ENCODE measurements at regions not wholly inside any gene's neighbourhood (a gene's known extent, or its start where the extent isn't known, plus 50 kb on each side); places are given as distances from the start of the nearest gene placed in this dataset.

- TF ChIP-seq POLR2AphosphoS5 (IDR thresholded peaks at IDR 0.05) = no peak
- no peak for TF ChIP-seq POLR2A (IDR thresholded peaks at IDR 0.05; ENCODE audit: low read depth)
- TF ChIP-seq EP300 (IDR thresholded peaks at IDR 0.05) = no peak
- TF ChIP-seq, protein P1, sequence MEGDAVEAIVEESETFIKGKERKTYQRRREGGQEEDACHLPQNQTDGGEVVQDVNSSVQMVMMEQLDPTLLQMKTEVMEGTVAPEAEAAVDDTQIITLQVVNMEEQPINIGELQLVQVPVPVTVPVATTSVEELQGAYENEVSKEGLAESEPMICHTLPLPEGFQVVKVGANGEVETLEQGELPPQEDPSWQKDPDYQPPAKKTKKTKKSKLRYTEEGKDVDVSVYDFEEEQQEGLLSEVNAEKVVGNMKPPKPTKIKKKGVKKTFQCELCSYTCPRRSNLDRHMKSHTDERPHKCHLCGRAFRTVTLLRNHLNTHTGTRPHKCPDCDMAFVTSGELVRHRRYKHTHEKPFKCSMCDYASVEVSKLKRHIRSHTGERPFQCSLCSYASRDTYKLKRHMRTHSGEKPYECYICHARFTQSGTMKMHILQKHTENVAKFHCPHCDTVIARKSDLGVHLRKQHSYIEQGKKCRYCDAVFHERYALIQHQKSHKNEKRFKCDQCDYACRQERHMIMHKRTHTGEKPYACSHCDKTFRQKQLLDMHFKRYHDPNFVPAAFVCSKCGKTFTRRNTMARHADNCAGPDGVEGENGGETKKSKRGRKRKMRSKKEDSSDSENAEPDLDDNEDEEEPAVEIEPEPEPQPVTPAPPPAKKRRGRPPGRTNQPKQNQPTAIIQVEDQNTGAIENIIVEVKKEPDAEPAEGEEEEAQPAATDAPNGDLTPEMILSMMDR (IDR thresholded peaks at IDR 0.05) = no peak
- DNase-seq (ENCODE audit: extremely low spot score) = no peak
- Histone ChIP-seq H3K4me1 (peaks cover 7 to 32% (median 22%) of the 10 kb centered on the region in 4 donors), H3K4me3 (no peak overlapping the region), H3K27ac (replicated peaks in 1 of 4) (no peak overlapping the region), H3K27me3 (no peaks in the 10 kb centered on the region), H3K9me3 (no peaks in the 10 kb centered on the region), H3K36me3 (no peaks in the 10 kb centered on the region)
- 79% methylated on average over 5 of the region's 5 CpGs for WGBS
- intact Hi-C loops (cut with DNase I) = loop anchor here (10.0 kb wide), 1 partner anchor 243 kb away; no protein-coding TSS in a partner anchor
Observed at GRCh38 chr17:77771998-77772397, 186.5 kb upstream of the TNRC6C start.

DNA sequence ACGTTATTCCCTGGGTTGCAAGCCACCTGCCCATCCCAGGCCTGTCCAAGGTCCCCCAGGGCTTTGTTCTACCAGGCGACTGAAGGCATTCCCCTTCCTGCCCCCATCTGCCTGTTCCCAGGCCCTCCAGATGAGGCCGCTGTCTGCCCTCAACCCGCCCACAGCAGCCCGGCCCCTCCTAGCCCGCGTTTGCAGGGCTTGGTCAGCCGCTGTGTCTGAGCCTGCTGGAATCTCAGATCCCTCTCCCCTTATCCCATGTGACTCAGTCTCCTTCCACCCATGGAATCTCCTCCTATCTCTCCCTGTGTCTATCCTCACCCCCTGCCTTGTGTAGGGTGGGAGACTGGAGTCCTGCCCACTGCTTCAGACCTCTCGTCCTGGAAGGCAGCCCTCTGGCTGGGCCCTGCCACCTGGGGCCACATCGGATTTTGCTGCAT, 186.0 kb upstream of the TNRC6C start:
- Histone ChIP-seq H3K4me3 (no peak overlapping the region), H3K27ac (replicated peaks in 1 of 4) (no peak overlapping the region), H3K4me1 (peaks cover 7 to 32% (median 22%) of the 10 kb centered on the region in 4 donors), H3K9me3 (no peaks in the 10 kb centered on the region), H3K27me3 (no peaks in the 10 kb centered on the region), H3K36me3 (no peaks in the 10 kb centered on the region)
- no peak for DNase-seq (ENCODE audit: extremely low spot score)
- intact Hi-C loops (cut with DNase I) = loop anchor here (10.0 kb wide), 1 partner anchor 242 kb away; no protein-coding TSS in a partner anchor
- TF ChIP-seq POLR2AphosphoS5 (IDR thresholded peaks at IDR 0.05) (peak in 1 of 2 donors; percentile 33), POLR2A (IDR thresholded peaks at IDR 0.05; ENCODE audit: low read depth) (no peak)
- TF ChIP-seq, protein P1 (IDR thresholded peaks at IDR 0.05) = peak; percentile 44 to 70 (median 67)
- 53% methylated on average over 10 of the region's 10 CpGs for WGBS

DNA sequence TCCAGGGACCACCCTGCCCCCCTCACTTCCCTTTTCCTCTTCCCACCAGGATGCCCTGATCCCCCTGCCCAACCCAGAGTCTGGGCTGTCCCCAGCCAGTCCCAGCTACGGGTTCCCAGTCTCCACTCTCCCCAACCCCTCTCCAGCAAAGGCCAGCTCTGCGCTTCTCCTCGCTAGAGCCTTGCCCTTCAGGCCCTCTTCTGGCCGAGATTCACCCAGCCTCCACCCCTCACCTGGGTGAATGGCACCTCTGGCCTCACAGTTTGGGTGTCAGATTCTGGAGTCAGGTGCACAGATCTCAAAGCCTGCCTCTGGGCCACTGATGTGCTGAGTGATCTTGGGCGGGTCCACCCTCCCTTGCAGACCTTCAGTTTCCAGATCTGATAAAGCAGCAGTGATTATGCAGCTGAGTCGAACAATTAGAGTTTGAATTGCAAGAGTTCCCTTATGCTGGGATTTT, 185.6 kb upstream of the TNRC6C start:
- no peaks in the 10 kb centered on the region for H3K36me3 ChIP-seq
- intact Hi-C loops (cut with DNase I) = loop anchor here (10.0 kb wide), 1 partner anchor 242 kb away; no protein-coding TSS in a partner anchor
- no peak for DNase-seq (ENCODE audit: extremely low spot score)
- no peak overlapping the region for H3K4me3 ChIP-seq
- no peaks in the 10 kb centered on the region for H3K27me3 ChIP-seq
- H3K9me3 ChIP-seq = no peaks in the 10 kb centered on the region
- TF ChIP-seq POLR2A (IDR thresholded peaks at IDR 0.05; ENCODE audit: low read depth) (no peak), EP300 (IDR thresholded peaks at IDR 0.05) (no peak), POLR2AphosphoS5 (IDR thresholded peaks at IDR 0.05) (no peak)
- TF ChIP-seq, protein P1 (IDR thresholded peaks at IDR 0.05) = no peak
- no peak overlapping the region for H3K27ac ChIP-seq (replicated peaks in 1 of 4)
- H3K4me1 ChIP-seq = peaks cover 7 to 30% (median 23%) of the 10 kb centered on the region in 4 donors
- WGBS = 76% methylated on average over 6 of the region's 6 CpGs

- no peak for TF ChIP-seq POLR2AphosphoS5 (IDR thresholded peaks at IDR 0.05)
- TF ChIP-seq POLR2A (IDR thresholded peaks at IDR 0.05; ENCODE audit: low read depth) = no peak
- no peak overlapping the region for H3K27ac ChIP-seq (replicated peaks in 1 of 4)
- H3K4me3 ChIP-seq = no peak overlapping the region
- intact Hi-C loops (cut with DNase I) = loop anchor here (10.0 kb wide), 1 partner anchor 241 kb away; no protein-coding TSS in a partner anchor
- WGBS = 96% methylated on average over 13 of the region's 13 CpGs
- no peaks in the 10 kb centered on the region for H3K9me3 ChIP-seq
- no peak for DNase-seq (ENCODE audit: extremely low spot score)
- peaks cover 16 to 26% (median 24%) of the 10 kb centered on the region in 4 donors for H3K4me1 ChIP-seq
- no peaks in the 10 kb centered on the region for H3K27me3 ChIP-seq
- no peaks in the 10 kb centered on the region for H3K36me3 ChIP-seq
Observed at GRCh38 chr17:77774182-77774581, 184.3 kb upstream of the TNRC6C start.

DNA sequence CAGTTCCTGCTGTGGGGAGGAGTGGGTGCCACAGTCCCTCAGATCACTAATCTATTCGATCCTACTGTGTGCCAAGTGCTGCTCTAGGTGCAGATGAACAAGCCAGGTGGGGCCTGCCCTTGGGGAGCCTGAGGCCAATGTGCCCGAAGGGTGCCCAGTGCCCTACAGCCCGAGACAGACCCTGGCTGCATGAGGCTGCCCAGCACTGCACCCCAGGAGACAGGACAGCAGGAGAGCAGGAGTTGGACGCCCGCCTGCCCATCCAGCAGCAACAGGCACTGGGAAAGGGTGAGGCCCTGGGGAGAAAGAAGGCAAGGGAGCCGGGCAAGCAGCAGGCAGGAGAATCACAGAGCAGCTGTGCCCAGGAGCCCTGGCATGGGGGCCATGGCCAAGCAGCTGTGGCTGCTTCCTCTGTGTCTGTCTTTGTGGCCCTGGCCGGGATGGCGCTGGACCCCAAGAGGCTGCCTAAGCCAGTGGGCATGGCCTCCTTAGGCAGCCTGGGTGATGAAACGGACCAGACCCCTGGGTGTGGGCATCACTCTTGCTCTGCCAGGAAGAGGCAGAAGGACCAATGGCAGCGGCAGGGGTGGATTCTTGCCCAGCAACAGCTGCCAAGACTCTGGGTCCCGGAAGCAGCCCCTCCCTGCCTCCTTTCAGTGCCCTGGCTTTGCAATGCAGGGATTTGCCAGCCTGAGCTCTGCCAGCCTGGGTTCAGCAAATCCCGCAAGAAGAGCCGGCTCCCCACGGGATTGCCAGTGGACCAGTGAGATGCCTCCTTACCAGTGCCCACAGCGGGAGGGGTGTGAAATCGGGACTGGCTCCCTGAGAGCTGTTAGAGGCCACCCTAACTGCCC, 179.6 kb upstream of the TNRC6C start:
- no peak for DNase-seq (ENCODE audit: extremely low spot score)
- intact Hi-C loops (cut with DNase I) = loop anchor here (10.0 kb wide), 1 partner anchor 236 kb away; no protein-coding TSS in a partner anchor
- peak overlapping the region; percentile 77 to 81 (median 78) for H3K27ac ChIP-seq (replicated peaks in 1 of 4)
- no peaks in the 10 kb centered on the region for H3K36me3 ChIP-seq
- H3K4me1 ChIP-seq = peaks cover 25 to 33% (median 26%) of the 10 kb centered on the region in 4 donors
- 73% methylated on average over 12 of the region's 16 CpGs for WGBS
- no peaks in the 10 kb centered on the region for H3K9me3 ChIP-seq
- no peaks in the 10 kb centered on the region for H3K27me3 ChIP-seq
- H3K4me3 ChIP-seq = peak overlapping the region in 1 of 4 donors; percentile 15
- TF ChIP-seq POLR2AphosphoS5 (IDR thresholded peaks at IDR 0.05) (peak; percentile 42 to 58), POLR2A (IDR thresholded peaks at IDR 0.05; ENCODE audit: low read depth) (no peak), EP300 (IDR thresholded peaks at IDR 0.05) (no peak)
- TF ChIP-seq, protein P1 (IDR thresholded peaks at IDR 0.05) = no peak
